ENCODE measurements at regions not wholly inside any gene's neighbourhood (a gene's known extent, or its start where the extent isn't known, plus 50 kb on each side); places are given as distances from the start of the nearest gene placed in this dataset.

- TF ChIP-seq CTCF (IDR thresholded peaks at IDR 0.05) (no peak), POLR2AphosphoS5 (IDR thresholded peaks at IDR 0.05) (no peak), POLR2A (IDR thresholded peaks at IDR 0.05) (no peak)
Measured at GRCh38 chr1:215292932-215293331, 210.4 kb downstream of the KCNK2 start.
